GM23248 (cell line): ENCODE measurements at regions not wholly inside any gene's neighbourhood (a gene's known extent, or its start where the extent isn't known, plus 50 kb on each side); places are given as distances from the start of the nearest gene placed in this dataset.

Experiments used
- DNase-seq: peaks from one replicate; pipeline ENCODE4 v3.0.0-alpha.2; 2015
- H2AFZ ChIP-seq: fragments of 200-600 bp; sonication (generic); 2 replicates; pipeline ENCODE4 v1.6.1; 2016; ENCODE audit warnings: antibody characterized with exemption
- H3F3A ChIP-seq: fragments of 200-600 bp; sonication (generic); 2 replicates; pipeline ENCODE4 v1.6.1; 2016; ENCODE audit warnings: mild to moderate bottlenecking, antibody characterized with exemption, mixed run types; ENCODE audit not compliant: insufficient read depth
- H3K27ac ChIP-seq: fragments of 200-600 bp; sonication (generic); 2 replicates; pipeline ENCODE4 v1.5.1; 2016; ENCODE audit warnings: mild to moderate bottlenecking
- H3K27me3 ChIP-seq: fragments of 200-600 bp; sonication (generic); replicated peaks from 2 replicates; pipeline ENCODE4 v1.6.1; 2016; ENCODE audit warnings: mild to moderate bottlenecking; ENCODE audit not compliant: insufficient read depth
- H3K36me3 ChIP-seq: fragments of 200-600 bp; sonication (generic); 2 replicates; pipeline ENCODE4 v1.6.1; 2016; ENCODE audit warnings: low read depth, mild to moderate bottlenecking
- H3K4me1 ChIP-seq: fragments of 200-600 bp; sonication (generic); 2 replicates; pipeline ENCODE4 v1.6.1; 2016; ENCODE audit warnings: mild to moderate bottlenecking; ENCODE audit not compliant: insufficient read depth
- H3K4me2 ChIP-seq: fragments of 200-600 bp; sonication (generic); one replicate; pipeline ENCODE4 v1.6.1; 2016; ENCODE audit warnings: mild to moderate bottlenecking; ENCODE audit not compliant: unreplicated experiment
- H3K4me3 ChIP-seq: fragments of 200-600 bp; sonication (generic); 2 replicates; pipeline ENCODE4 v1.5.1; 2016; ENCODE audit warnings: mild to moderate bottlenecking
- H3K79me2 ChIP-seq: fragments of 200-600 bp; sonication (generic); 2 replicates; pipeline ENCODE4 v1.6.1; 2016; ENCODE audit warnings: mild to moderate bottlenecking; ENCODE audit not compliant: insufficient read depth
- H3K9ac ChIP-seq: fragments of 200-600 bp; sonication (generic); 2 replicates; pipeline ENCODE4 v1.6.1; 2016; ENCODE audit warnings: mild to moderate bottlenecking
- H3K9me2 ChIP-seq: fragments of 200-600 bp; sonication (generic); 2 replicates; pipeline ENCODE4 v1.6.1; 2016; ENCODE audit warnings: mixed run types, mild to moderate bottlenecking, moderate library complexity; ENCODE audit not compliant: insufficient read depth
- H3K9me3 ChIP-seq: fragments of 200-600 bp; sonication (generic); one replicate; pipeline ENCODE4 v1.6.1; 2017; ENCODE audit warnings: low read depth
- H4K20me1 ChIP-seq: fragments of 200-600 bp; sonication (generic); 2 replicates; pipeline ENCODE4 v1.6.0; 2016; ENCODE audit not compliant: insufficient read depth
- EZH2 ChIP-seq: fragments of 200-600 bp; sonication (generic); IDR thresholded peaks from 2 replicates; pipeline ENCODE4 v1.6.1; 2018; ENCODE audit warnings: antibody characterized with exemption, mild to moderate bottlenecking; ENCODE audit not compliant: insufficient read depth, poor library complexity, severe bottlenecking
- EZH2phosphoT487 ChIP-seq: fragments of 200-600 bp; sonication (generic); IDR thresholded peaks from 2 replicates; pipeline ENCODE4 v1.6.1; 2018; ENCODE audit warnings: antibody characterized with exemption, moderate library complexity, mild to moderate bottlenecking, low read depth; ENCODE audit not compliant: insufficient read depth
- WGBS, 2 experiments: methylation state at CpG; one replicate each; pipeline ENCODE4 v1.1.6; 2015 to 2017; ENCODE audit warnings: low lambda C conversion rate in 2 of 2, low coverage in 1 of 2; ENCODE audit errors: missing lambda C conversion rate in 2 of 2; 5-methylcytosine and 5-hydroxymethylcytosine counted together
- in situ Hi-C: fragments of 300-500 bp; cut with MboI; formaldehyde crosslinking; loops from 2 replicates; pipeline ENCODE4 v1.15.0; 2020

DNA sequence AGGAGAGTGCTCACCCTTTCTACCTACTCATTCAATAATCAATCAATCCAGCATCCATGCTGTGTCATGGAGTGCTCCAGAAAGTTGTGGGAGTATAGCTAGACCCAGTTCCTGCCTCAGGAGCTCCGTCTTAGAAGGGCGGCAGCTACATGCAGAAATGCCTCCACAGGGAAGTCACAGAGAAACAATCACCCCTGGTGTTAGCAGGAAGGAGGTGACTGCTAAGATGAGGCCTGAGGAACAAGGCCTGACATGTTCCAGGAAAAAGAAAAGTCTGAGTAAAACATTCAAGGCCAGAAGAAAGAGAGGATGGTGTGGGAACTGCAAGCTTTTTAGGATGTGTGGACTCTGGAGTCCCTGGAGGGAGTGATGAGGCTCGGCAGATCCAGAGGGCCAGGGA, 142.5 kb upstream of the MAGI3 start:
- Histone ChIP-seq H3K9me3 (no peaks in the 10 kb centered on the region), H3K27me3 (peaks cover 10% of the 10 kb centered on the region; the same call in 1 of the 2 replicates), H3K36me3 (no peaks in the 10 kb centered on the region), H3K4me1 (no peaks in the 10 kb centered on the region), H3K27ac (no peak overlapping the region), H3K79me2 (no peaks in the 10 kb centered on the region), H3K9me2 (no peaks in the 10 kb centered on the region), H4K20me1 (no peaks in the 10 kb centered on the region), H3F3A (no peaks in the 10 kb centered on the region), H3K9ac (no peak overlapping the region), H3K4me2 (no peak overlapping the region), H3K4me3 (no peak overlapping the region), H2AFZ (no peak overlapping the region)
- DNase-seq = no peak
- in situ Hi-C loops = no loop called here
- 47 to 48% methylated on average over 3 of the region's 3 CpGs for whole genome bisulfite sequencing, 2 experiments
- no peak for TF ChIP-seq EZH2phosphoT487
- no peak for TF ChIP-seq EZH2

DNA sequence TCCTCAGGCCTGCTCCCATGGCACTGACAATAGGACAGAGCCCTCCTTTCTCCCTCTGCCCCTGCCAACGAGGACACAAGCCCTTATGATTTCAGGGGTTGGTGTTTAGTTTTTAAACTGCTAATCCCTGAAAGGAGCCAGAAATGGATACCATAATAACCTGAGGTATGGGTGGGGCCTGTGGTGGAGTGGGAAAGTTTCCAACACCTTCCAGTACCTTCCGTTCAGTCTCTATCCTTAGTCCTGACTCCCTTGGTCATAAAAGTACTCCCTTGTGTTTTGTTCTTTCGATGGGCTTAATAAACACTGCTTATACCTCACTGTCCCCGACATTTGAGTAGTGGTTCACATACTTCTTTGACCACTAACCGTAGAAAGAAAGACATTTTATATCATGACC, 141.8 kb upstream of the MAGI3 start:
- DNase-seq = no peak
- Histone ChIP-seq H3F3A (no peaks in the 10 kb centered on the region), H3K27ac (no peak overlapping the region), H3K4me2 (no peak overlapping the region), H3K9me2 (no peaks in the 10 kb centered on the region), H3K9me3 (no peaks in the 10 kb centered on the region), H3K9ac (no peak overlapping the region), H3K27me3 (peaks cover 13% of the 10 kb centered on the region), H3K4me1 (no peaks in the 10 kb centered on the region), H2AFZ (no peak overlapping the region), H3K79me2 (no peaks in the 10 kb centered on the region), H3K36me3 (no peaks in the 10 kb centered on the region), H4K20me1 (no peaks in the 10 kb centered on the region), H3K4me3 (no peak overlapping the region)
- 33 to 43% methylated on average over 5 of the region's 5 CpGs for WGBS, 2 experiments
- in situ Hi-C loops = no loop called here
- TF ChIP-seq EZH2 (no peak), EZH2phosphoT487 (no peak)

DNA sequence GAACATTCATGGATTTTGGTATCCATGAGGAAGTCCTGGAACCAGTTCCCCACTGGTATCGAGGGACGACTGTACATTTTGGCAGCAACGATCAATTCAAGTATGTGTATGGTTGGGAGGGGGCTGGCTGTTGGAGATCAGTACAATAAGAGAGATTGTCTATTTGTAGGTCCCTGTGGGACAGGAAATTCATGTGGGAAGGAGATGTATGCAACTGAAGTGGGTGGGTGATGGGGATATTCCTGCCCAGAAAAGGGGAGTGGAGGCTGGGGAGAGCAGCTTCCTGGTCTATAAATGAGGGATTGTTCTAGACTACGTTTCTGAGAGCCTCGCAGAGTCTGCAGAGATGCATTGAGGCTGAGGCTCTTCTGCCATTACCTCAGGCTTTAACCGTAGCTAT, 140.2 kb upstream of the MAGI3 start:
- H2AFZ ChIP-seq = no peak overlapping the region
- H3K9me3 ChIP-seq = no peaks in the 10 kb centered on the region
- TF ChIP-seq EZH2 = no peak
- H3K36me3 ChIP-seq = no peaks in the 10 kb centered on the region
- no peaks in the 10 kb centered on the region for H3K9me2 ChIP-seq
- in situ Hi-C loops = no loop called here
- WGBS, 2 experiments = 39 to 50% methylated on average over 6 of the region's 6 CpGs
- no peaks in the 10 kb centered on the region for H3F3A ChIP-seq
- peaks cover 18% of the 10 kb centered on the region for H3K27me3 ChIP-seq
- no peaks in the 10 kb centered on the region for H4K20me1 ChIP-seq
- no peak for DNase-seq
- no peak overlapping the region for H3K4me2 ChIP-seq
- no peak overlapping the region for H3K9ac ChIP-seq
- H3K79me2 ChIP-seq = no peaks in the 10 kb centered on the region
- no peaks in the 10 kb centered on the region for H3K4me1 ChIP-seq
- H3K4me3 ChIP-seq = no peak overlapping the region
- H3K27ac ChIP-seq = no peak overlapping the region

DNA sequence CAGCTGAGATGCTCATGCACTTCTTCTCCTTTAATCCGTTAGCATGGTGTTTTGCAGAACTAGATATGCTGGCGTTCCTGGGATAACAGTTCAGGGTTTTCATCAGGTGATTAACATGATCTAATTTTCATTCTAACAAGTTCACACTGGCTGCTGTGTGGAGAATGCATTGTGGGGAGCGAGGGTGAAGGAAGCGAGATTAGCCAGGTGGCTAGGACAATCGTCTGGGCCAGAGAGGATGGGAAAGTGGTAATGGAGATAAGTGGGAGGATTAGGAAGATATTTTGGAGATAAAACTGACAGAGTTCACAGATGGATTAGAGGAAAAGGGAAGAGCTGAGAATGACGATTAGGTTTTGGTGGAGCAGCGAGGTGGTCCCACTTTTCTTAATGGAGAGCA, 138.1 kb upstream of the MAGI3 start:
- TF ChIP-seq EZH2 (no peak), EZH2phosphoT487 (no peak)
- in situ Hi-C loops = no loop called here
- 65 to 70% methylated on average over 7 of the region's 7 CpGs for WGBS, 2 experiments

DNA sequence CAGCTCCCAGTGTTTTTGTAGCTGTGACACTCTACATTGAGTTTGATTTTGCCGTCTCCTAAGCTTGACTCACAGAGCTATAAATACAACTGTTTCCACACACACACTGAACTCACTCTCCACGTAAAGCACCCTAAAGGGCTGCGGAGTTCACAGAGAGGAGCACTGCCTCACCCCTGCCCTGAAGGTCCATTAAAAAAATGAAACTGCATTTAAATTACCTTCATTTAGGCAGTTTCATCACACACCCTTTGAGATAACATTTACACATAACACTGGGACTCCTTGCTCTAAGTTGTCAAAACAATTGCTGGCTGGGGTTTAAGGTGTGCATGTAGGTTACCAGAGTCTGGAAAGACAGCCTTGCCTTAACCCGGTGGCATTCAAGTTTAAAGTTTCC, 137.1 kb upstream of the MAGI3 start:
- H3K36me3 ChIP-seq = no peaks in the 10 kb centered on the region
- no peaks in the 10 kb centered on the region for H3F3A ChIP-seq
- H3K9ac ChIP-seq = no peak overlapping the region
- no peaks in the 10 kb centered on the region for H4K20me1 ChIP-seq
- no peak overlapping the region for H3K27ac ChIP-seq
- H3K9me2 ChIP-seq = no peaks in the 10 kb centered on the region
- H3K79me2 ChIP-seq = no peaks in the 10 kb centered on the region
- no peak overlapping the region for H2AFZ ChIP-seq
- DNase-seq = no peak
- 66 to 76% methylated on average over 4 of the region's 4 CpGs for WGBS, 2 experiments
- H3K4me1 ChIP-seq = no peaks in the 10 kb centered on the region
- in situ Hi-C loops = no loop called here
- no peak overlapping the region for H3K4me2 ChIP-seq
- no peak overlapping the region for H3K4me3 ChIP-seq
- H3K9me3 ChIP-seq = no peaks in the 10 kb centered on the region
- peaks cover 28% of the 10 kb centered on the region for H3K27me3 ChIP-seq
- TF ChIP-seq EZH2phosphoT487 (no peak), EZH2 (no peak)

More for the DNA sequence above, 138.1 kb upstream of the MAGI3 start:
- Histone ChIP-seq H3K4me3 (no peak overlapping the region), H3K4me2 (no peak overlapping the region), H3K9me3 (no peaks in the 10 kb centered on the region), H3F3A (no peaks in the 10 kb centered on the region), H3K27ac (no peak overlapping the region), H2AFZ (no peak overlapping the region), H3K79me2 (no peaks in the 10 kb centered on the region), H3K9ac (no peak overlapping the region), H3K27me3 (peaks cover 28% of the 10 kb centered on the region), H4K20me1 (no peaks in the 10 kb centered on the region), H3K9me2 (no peaks in the 10 kb centered on the region), H3K36me3 (no peaks in the 10 kb centered on the region), H3K4me1 (no peaks in the 10 kb centered on the region)
- no peak for DNase-seq
